ENCODE measurements at regions not wholly inside any gene's neighbourhood (a gene's known extent, or its start where the extent isn't known, plus 50 kb on each side); places are given as distances from the start of the nearest gene placed in this dataset.

- no peak for DNase-seq
Measured at GRCh38 chr15:57824186-57824585, 117.7 kb downstream of the POLR2M start.

- DNase-seq: no peak
Measured at GRCh38 chr15:57827021-57827420, 120.5 kb downstream of the POLR2M start.

GRCh38 chr15:57827971-57828370 is 121.5 kb downstream of the POLR2M start:
- no peak for DNase-seq

- DNase-seq: no peak
Measured at GRCh38 chr15:57832183-57832582, 125.7 kb downstream of the POLR2M start.

GRCh38 chr15:57835119-57835518 is 128.6 kb downstream of the POLR2M start:
- DNase-seq: no peak

- DNase-seq: no peak
Measured at GRCh38 chr15:57849317-57849716, 142.8 kb downstream of the POLR2M start.

GRCh38 chr15:57854531-57854930 is 148.0 kb downstream of the POLR2M start:
- DNase-seq: no peak

GRCh38 chr15:57857871-57858270 is 151.4 kb downstream of the POLR2M start:
- DNase-seq: no peak

GRCh38 chr15:57859130-57859685 is 152.7 kb downstream of the POLR2M start:
- DNase-seq: no peak

- DNase-seq: peak; percentile 31
Measured at GRCh38 chr15:57861034-57861638, 154.6 kb downstream of the POLR2M start.

- DNase-seq: no peak
Measured at GRCh38 chr15:57861815-57862586, 155.5 kb downstream of the POLR2M start.

GRCh38 chr15:57862761-57863160 is 156.2 kb downstream of the POLR2M start:
- DNase-seq: no peak

- DNase-seq: no peak
Measured at GRCh38 chr15:57865294-57865693, 158.8 kb downstream of the POLR2M start.

GRCh38 chr15:57866149-57866736 is 159.7 kb downstream of the POLR2M start:
- DNase-seq: no peak

- no peak for DNase-seq
Measured at GRCh38 chr15:57867970-57868798, 161.7 kb downstream of the POLR2M start.

- DNase-seq: no peak
Measured at GRCh38 chr15:57870667-57871066, 164.2 kb downstream of the POLR2M start.

- no peak for DNase-seq
Measured at GRCh38 chr15:57872281-57873030, 165.9 kb downstream of the POLR2M start.

- no peak for DNase-seq
Measured at GRCh38 chr15:57873564-57874209, 167.2 kb downstream of the POLR2M start.

- no peak for DNase-seq
Measured at GRCh38 chr15:57875347-57875746, 168.8 kb downstream of the POLR2M start.

- no peak for DNase-seq
Measured at GRCh38 chr15:57878573-57878972, 172.1 kb downstream of the POLR2M start.

- no peak for DNase-seq
Measured at GRCh38 chr15:57881361-57881760, 174.8 kb downstream of the POLR2M start.

GRCh38 chr15:57881972-57882371 is 175.5 kb downstream of the POLR2M start:
- no peak for DNase-seq

Measured in NCI-H2227 treated with DMSO at 0.1 percent for 48 hours (cell line).